IMR-90 (cell line): ENCODE measurements at regions not wholly inside any gene's neighbourhood (a gene's known extent, or its start where the extent isn't known, plus 50 kb on each side); places are given as distances from the start of the nearest gene placed in this dataset.
"Not testable (repeated sequence)": the region's sequence is repeated elsewhere in the genome, so short reads cannot be mapped to it uniquely, and the experiment has no call there.

Experiments
- CTCF ChIP-seq: conservative IDR thresholded peaks from 2 replicates; pipeline ENCODE4 v1.5.1; 2012; ENCODE audit warnings: mild to moderate bottlenecking, low read depth, low read length, improper control_type of control experiment
- MAZ ChIP-seq: IDR thresholded peaks from 2 replicates; pipeline ENCODE4 v1.6.1; 2012; ENCODE audit warnings: low read depth, mild to moderate bottlenecking, low read length, improper control_type of control experiment, moderate library complexity, borderline replicate concordance
- MXI1 ChIP-seq: IDR thresholded peaks from 2 replicates; pipeline ENCODE4 v1.6.1; 2012; ENCODE audit warnings: low read depth, mild to moderate bottlenecking, low read length, moderate library complexity, borderline replicate concordance
- NFE2L2 ChIP-seq: fragments of 150-350 bp; IDR thresholded peaks from 2 replicates; pipeline ENCODE4 v1.6.1; 2016; ENCODE audit warnings: low read depth, mild to moderate bottlenecking, low read length
- POLR2A ChIP-seq: IDR thresholded peaks from 2 replicates; pipeline ENCODE4 v1.6.1; 2012; ENCODE audit warnings: mild to moderate bottlenecking, low read depth, low read length
- RAD21 ChIP-seq: IDR thresholded peaks from 2 replicates; pipeline ENCODE4 v1.6.1; 2012; ENCODE audit warnings: low read length, improper control_type of control experiment
- RCOR1 ChIP-seq: IDR thresholded peaks from 2 replicates; pipeline ENCODE4 v1.6.1; 2012; ENCODE audit warnings: mild to moderate bottlenecking, low read length, improper control_type of control experiment; ENCODE audit not compliant: insufficient replicate concordance
- USF2 ChIP-seq: fragments of 150-350 bp; IDR thresholded peaks from 2 replicates; pipeline ENCODE4 v1.6.1; 2017; ENCODE audit warnings: mild to moderate bottlenecking, antibody characterized with exemption, low read length, low read depth
- TF ChIP-seq, protein P1 (sequence below): fragments of 150-350 bp; IDR thresholded peaks from 2 replicates; pipeline ENCODE4 v1.6.1; 2016; ENCODE audit warnings: low read depth, mild to moderate bottlenecking, low read length, moderate library complexity, borderline replicate concordance

- not testable (repeated sequence) for TF ChIP-seq RCOR1, CTCF, POLR2A, RAD21, MXI1, USF2, MAZ, NFE2L2
- TF ChIP-seq, protein P1, sequence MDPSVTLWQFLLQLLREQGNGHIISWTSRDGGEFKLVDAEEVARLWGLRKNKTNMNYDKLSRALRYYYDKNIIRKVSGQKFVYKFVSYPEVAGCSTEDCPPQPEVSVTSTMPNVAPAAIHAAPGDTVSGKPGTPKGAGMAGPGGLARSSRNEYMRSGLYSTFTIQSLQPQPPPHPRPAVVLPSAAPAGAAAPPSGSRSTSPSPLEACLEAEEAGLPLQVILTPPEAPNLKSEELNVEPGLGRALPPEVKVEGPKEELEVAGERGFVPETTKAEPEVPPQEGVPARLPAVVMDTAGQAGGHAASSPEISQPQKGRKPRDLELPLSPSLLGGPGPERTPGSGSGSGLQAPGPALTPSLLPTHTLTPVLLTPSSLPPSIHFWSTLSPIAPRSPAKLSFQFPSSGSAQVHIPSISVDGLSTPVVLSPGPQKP: not testable (repeated sequence)
These were observed 107.6 kb upstream of the ADGRG2 start for GRCh38 chrX:19229896-19230295.
